VCaP (cell line): ENCODE measurements at regions not wholly inside any gene's neighbourhood (a gene's known extent, or its start where the extent isn't known, plus 50 kb on each side); places are given as distances from the start of the nearest gene placed in this dataset.

Experiments
- H3K27ac ChIP-seq: fragments of 450-650 bp; 2 replicates; pipeline ENCODE4 v1.5.1; 2017
- TF ChIP-seq, protein P1 (sequence below): fragments of 450-650 bp; conservative IDR thresholded peaks from 2 replicates; pipeline ENCODE4 v1.5.1; 2017; ENCODE audit warnings: mild to moderate bottlenecking, moderate library complexity

GRCh38 chr3:159650726-159651125 is 337.9 kb upstream of the IL12A start:
- no peak overlapping the region for H3K27ac ChIP-seq
- TF ChIP-seq, protein P1, sequence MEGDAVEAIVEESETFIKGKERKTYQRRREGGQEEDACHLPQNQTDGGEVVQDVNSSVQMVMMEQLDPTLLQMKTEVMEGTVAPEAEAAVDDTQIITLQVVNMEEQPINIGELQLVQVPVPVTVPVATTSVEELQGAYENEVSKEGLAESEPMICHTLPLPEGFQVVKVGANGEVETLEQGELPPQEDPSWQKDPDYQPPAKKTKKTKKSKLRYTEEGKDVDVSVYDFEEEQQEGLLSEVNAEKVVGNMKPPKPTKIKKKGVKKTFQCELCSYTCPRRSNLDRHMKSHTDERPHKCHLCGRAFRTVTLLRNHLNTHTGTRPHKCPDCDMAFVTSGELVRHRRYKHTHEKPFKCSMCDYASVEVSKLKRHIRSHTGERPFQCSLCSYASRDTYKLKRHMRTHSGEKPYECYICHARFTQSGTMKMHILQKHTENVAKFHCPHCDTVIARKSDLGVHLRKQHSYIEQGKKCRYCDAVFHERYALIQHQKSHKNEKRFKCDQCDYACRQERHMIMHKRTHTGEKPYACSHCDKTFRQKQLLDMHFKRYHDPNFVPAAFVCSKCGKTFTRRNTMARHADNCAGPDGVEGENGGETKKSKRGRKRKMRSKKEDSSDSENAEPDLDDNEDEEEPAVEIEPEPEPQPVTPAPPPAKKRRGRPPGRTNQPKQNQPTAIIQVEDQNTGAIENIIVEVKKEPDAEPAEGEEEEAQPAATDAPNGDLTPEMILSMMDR, result no peak

DNA sequence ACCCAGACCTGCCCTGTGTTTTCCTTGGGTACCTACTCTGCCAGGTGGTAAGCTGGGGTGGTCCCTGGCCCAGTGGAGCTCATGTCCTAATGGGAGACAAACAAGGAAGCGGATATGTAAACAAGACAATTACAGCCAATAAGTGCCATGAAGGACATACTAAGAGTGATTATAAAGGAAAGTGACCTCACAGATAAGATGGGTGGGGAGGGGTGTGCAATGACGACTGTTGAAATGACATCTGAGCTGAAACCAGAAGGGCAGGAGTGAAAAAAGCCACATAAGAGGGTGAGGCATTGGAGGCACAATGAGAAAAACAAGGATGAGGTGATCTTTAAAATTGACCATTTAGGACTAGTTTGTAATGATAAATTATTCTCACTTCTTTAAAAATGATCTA is 336.2 kb upstream of the IL12A start:
- TF ChIP-seq, protein P1, result no peak
- no peak overlapping the region for H3K27ac ChIP-seq

DNA sequence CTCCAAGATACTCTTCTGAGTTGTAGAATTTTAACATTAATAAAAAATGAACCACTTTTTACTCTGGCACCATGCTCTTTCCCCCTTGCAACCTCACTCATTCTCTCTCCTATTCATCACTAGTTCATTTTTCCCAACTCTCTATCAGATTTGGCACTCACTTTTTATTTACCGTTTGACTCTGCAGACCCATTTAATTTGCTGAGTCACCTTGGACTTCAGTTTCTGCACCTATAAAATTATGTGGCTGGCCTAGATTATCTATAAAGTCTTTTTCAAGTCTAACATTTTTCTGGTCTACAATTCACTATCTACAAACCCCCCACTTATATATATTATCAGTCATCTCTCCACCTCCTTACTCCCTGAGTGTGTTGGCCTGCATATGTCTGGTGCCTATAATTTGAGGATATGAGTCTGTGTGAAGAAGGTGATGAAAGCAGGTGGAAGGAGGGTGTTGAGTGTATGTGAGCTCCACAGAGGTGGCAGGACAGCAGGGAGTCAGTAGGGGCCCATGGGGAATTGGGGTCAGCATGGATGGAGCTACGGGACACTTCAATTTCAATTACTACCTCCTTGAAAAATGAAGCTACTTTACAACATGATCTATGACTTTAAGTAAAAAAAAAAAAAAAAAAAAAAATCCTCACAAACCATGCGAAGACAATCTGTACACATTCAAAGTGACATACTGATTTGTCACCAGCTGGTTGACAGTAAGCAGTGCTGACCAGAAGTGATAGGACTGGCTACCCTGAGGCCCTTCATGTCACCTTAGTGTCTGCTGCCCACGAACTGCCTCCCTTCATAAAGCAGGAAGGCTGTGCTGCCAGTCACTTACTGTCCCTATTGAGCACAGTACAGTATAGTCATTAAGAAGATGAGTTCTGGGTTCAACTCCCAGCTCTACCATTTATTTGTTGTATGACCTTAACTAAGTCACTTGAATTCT is 334.2 kb upstream of the IL12A start:
- H3K27ac ChIP-seq, result no peak overlapping the region
- TF ChIP-seq, protein P1, result no peak

DNA sequence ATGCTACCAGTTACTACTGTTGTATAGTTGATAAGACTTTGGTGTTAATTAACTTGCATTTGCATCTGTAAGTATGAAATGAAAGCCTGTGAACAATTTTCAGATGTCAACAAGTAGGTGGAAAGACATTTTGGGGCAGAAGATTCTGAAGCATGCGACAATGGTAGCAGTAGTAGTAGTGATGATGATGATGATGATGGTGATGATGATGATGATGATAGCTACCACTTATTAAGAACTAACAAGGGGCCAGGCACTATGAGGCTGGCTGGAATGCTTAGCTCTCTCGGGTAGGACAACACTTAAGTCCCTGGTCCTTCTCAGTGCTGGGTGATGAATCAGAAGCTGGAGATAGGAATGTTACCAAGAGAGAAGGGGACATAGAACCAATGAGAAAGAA is 333.4 kb upstream of the IL12A start:
- TF ChIP-seq, protein P1, result no peak
- H3K27ac ChIP-seq, result no peak overlapping the region

DNA sequence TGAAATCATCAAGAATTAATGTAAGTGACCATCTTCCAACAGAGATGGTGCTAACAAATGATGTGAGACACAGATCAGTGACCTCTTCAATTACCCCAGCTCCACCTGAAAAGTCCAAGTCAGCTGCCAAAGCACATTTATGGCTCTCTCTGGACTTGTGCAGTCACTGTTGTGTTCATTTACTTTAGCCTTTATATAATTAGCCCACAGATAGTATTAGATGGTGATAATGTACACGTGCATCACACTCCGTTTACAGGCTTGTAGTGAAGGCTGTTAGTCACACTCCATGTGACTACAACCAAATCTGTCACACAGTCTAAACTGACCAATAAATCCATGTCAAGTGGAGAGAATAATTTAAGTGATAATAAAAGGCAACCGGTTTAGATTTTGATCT is 331.5 kb upstream of the IL12A start:
- TF ChIP-seq, protein P1, result no peak
- H3K27ac ChIP-seq, result 0 out of 2 replicates have a peak overlapping the region, but pooled peaks have one; percentile 2

- TF ChIP-seq, protein P1, result no peak
- no peak overlapping the region for H3K27ac ChIP-seq
Observed at GRCh38 chr3:159657629-159658028, 331.0 kb upstream of the IL12A start.

- TF ChIP-seq, protein P1, result no peak
- H3K27ac ChIP-seq, result no peak overlapping the region
Observed at GRCh38 chr3:159660326-159660725, 328.3 kb upstream of the IL12A start.
